GM23338 (cell line): ENCODE measurements at regions not wholly inside any gene's neighbourhood (a gene's known extent, or its start where the extent isn't known, plus 50 kb on each side); places are given as distances from the start of the nearest gene placed in this dataset.

Experiments
- ATAC-seq: fragments of 200-7000 bp; cut with Tn5 transposase; 3 replicates; pipeline ENCODE4 v1.9.1; 2020
- DNase-seq: peaks from one replicate; pipeline ENCODE4 v3.0.0-alpha.2; 2015; ENCODE audit warnings: low spot score
- H2AFZ ChIP-seq: fragments of 200-600 bp; sonication (generic); 2 replicates; pipeline ENCODE4 v1.8.0; 2016; ENCODE audit warnings: antibody characterized with exemption, mild to moderate bottlenecking, moderate library complexity
- H3F3A ChIP-seq: fragments of 200-600 bp; sonication (generic); replicated peaks from 2 replicates; pipeline ENCODE4 v1.8.0; 2017; ENCODE audit warnings: antibody characterized with exemption, mixed run types, low read depth
- H3K27ac ChIP-seq: fragments of 200-600 bp; sonication (generic); 2 replicates; pipeline ENCODE4 v1.6.1; 2016; ENCODE audit warnings: low read depth
- H3K27me3 ChIP-seq: fragments of 200-600 bp; sonication (generic); 2 replicates; pipeline ENCODE4 v1.8.0; 2016; ENCODE audit warnings: mild to moderate bottlenecking, mixed run types, moderate library complexity; ENCODE audit not compliant: insufficient read depth
- H3K36me3 ChIP-seq: fragments of 200-600 bp; sonication (generic); 2 replicates; pipeline ENCODE4 v1.8.0; 2016; ENCODE audit warnings: mild to moderate bottlenecking; ENCODE audit not compliant: insufficient read depth
- H3K4me1 ChIP-seq: fragments of 200-600 bp; sonication (generic); 2 replicates; pipeline ENCODE4 v1.8.0; 2016; ENCODE audit warnings: mild to moderate bottlenecking, moderate library complexity; ENCODE audit not compliant: insufficient read depth
- H3K4me2 ChIP-seq: fragments of 200-600 bp; sonication (generic); 2 replicates; pipeline ENCODE4 v1.7.1; 2017; ENCODE audit warnings: mixed run types
- H3K4me3 ChIP-seq: fragments of 200-600 bp; sonication (generic); 2 replicates; pipeline ENCODE4 v1.6.1; 2016; ENCODE audit warnings: mixed run types
- H3K79me2 ChIP-seq: fragments of 200-600 bp; sonication (generic); replicated peaks from 2 replicates; pipeline ENCODE4 v1.8.0; 2017; ENCODE audit warnings: mild to moderate bottlenecking; ENCODE audit not compliant: insufficient read depth
- H3K9me2 ChIP-seq: fragments of 200-600 bp; sonication (generic); 2 replicates; pipeline ENCODE4 v1.8.0; 2017; ENCODE audit not compliant: insufficient read depth
- H4K20me1 ChIP-seq: fragments of 200-600 bp; sonication (generic); replicated peaks from 2 replicates; pipeline ENCODE4 v1.8.0; 2017; ENCODE audit warnings: mild to moderate bottlenecking; ENCODE audit not compliant: insufficient read depth
- H3K27ac Mint-ChIP-seq: 2 replicates; pipeline ENCODE4 v1.8.0; 2020; ENCODE audit warnings: inconsistent platforms, mild to moderate bottlenecking, moderate library complexity, mixed read lengths
- H3K27me3 Mint-ChIP-seq: 3 replicates; pipeline ENCODE4 v1.8.0; 2022; ENCODE audit warnings: low read depth, mild to moderate bottlenecking, moderate library complexity, mixed read lengths, inconsistent platforms; ENCODE audit not compliant: insufficient read depth, poor library complexity
- H3K36me3 Mint-ChIP-seq: 3 replicates; pipeline ENCODE4 v1.8.0; 2021; ENCODE audit warnings: low read depth, mild to moderate bottlenecking, inconsistent platforms, moderate library complexity, mixed read lengths
- H3K4me1 Mint-ChIP-seq: 3 replicates; pipeline ENCODE4 v1.8.0; 2020; ENCODE audit warnings: mild to moderate bottlenecking, inconsistent platforms, mixed read lengths
- H3K4me3 Mint-ChIP-seq: 3 replicates; pipeline ENCODE4 v1.8.0; 2021; ENCODE audit warnings: moderate library complexity, mild to moderate bottlenecking, inconsistent platforms, mixed read lengths
- H3K9me3 Mint-ChIP-seq: 3 replicates; pipeline ENCODE4 v1.8.0; 2020; ENCODE audit warnings: moderate library complexity, mild to moderate bottlenecking, inconsistent platforms, mixed read lengths
- CREB1 ChIP-seq: fragments of 250-450 bp; sonication (Bioruptor Pico); IDR thresholded peaks from 2 replicates; pipeline ENCODE4 v1.5.0; 2020; ENCODE audit warnings: low read depth, mild to moderate bottlenecking, moderate library complexity
- EZH2 ChIP-seq: fragments of 200-600 bp; sonication (generic); IDR thresholded peaks from one replicate; pipeline ENCODE4 v1.8.0; 2017; ENCODE audit warnings: antibody characterized with exemption, mild to moderate bottlenecking, low read depth; ENCODE audit not compliant: unreplicated experiment
- EZH2phosphoT487 ChIP-seq: fragments of 200-600 bp; sonication (generic); IDR thresholded peaks from one replicate; pipeline ENCODE4 v1.8.1; 2018; ENCODE audit warnings: antibody characterized with exemption; ENCODE audit not compliant: unreplicated experiment
- NANOG ChIP-seq: IDR thresholded peaks from 2 replicates; pipeline ENCODE4 v1.6.1; 2016; ENCODE audit warnings: antibody characterized with exemption, borderline replicate concordance
- ZNF114 ChIP-seq: fragments of 250-450 bp; sonication (Bioruptor Pico); IDR thresholded peaks from 2 replicates; pipeline ENCODE4 v1.5.0; 2020; ENCODE audit warnings: mild to moderate bottlenecking, moderate library complexity
- ZNF331 ChIP-seq: fragments of 250-450 bp; sonication (Bioruptor Pico); IDR thresholded peaks from 2 replicates; pipeline ENCODE4 v1.5.0; 2020; ENCODE audit warnings: low read depth, mild to moderate bottlenecking, moderate library complexity
- TF ChIP-seq, protein P1 (sequence below): IDR thresholded peaks from 2 replicates; pipeline ENCODE4 v1.6.1; 2016; ENCODE audit warnings: antibody characterized with exemption
- TF ChIP-seq, protein P2 (sequence below): IDR thresholded peaks from one replicate; pipeline ENCODE4 v1.6.1; 2018; ENCODE audit warnings: antibody characterized with exemption; ENCODE audit not compliant: unreplicated experiment
- TF ChIP-seq, protein P3 (sequence below): fragments of 250-450 bp; sonication (Bioruptor Pico); IDR thresholded peaks from 2 replicates; pipeline ENCODE4 v1.5.0; 2020; ENCODE audit warnings: mild to moderate bottlenecking, moderate library complexity

- H3K4me1 Mint-ChIP-seq, result no peaks in the 10 kb centered on the region
- no peak overlapping the region for H3K27ac ChIP-seq
- H3K9me3 Mint-ChIP-seq, result no peaks in the 10 kb centered on the region
- H2AFZ ChIP-seq, result peak overlapping the region; percentile 52; the same call in 1 of the 2 replicates
- H3K79me2 ChIP-seq, result no peaks in the 10 kb centered on the region
- H3K9me2 ChIP-seq, result 0 out of 2 replicates have a peak, but pooled peaks cover 8% of the 10 kb centered on the region
- ATAC-seq (no peak), DNase-seq (no peak)
- H3K27ac Mint-ChIP-seq, result no peak overlapping the region
- no peak overlapping the region for H3K4me2 ChIP-seq
- peaks cover 19% of the 10 kb centered on the region for H3K4me1 ChIP-seq
- H3K27me3 Mint-ChIP-seq, result peaks cover 2% of the 10 kb centered on the region
- H3F3A ChIP-seq, result no peaks in the 10 kb centered on the region
- H3K27me3 ChIP-seq, result no peaks in the 10 kb centered on the region
- TF ChIP-seq EZH2 (no peak), ZNF331 (CRISPR knock-in tag) (no peak), CREB1 (CRISPR knock-in tag) (no peak), EZH2phosphoT487 (no peak)
- TF ChIP-seq, protein P1, sequence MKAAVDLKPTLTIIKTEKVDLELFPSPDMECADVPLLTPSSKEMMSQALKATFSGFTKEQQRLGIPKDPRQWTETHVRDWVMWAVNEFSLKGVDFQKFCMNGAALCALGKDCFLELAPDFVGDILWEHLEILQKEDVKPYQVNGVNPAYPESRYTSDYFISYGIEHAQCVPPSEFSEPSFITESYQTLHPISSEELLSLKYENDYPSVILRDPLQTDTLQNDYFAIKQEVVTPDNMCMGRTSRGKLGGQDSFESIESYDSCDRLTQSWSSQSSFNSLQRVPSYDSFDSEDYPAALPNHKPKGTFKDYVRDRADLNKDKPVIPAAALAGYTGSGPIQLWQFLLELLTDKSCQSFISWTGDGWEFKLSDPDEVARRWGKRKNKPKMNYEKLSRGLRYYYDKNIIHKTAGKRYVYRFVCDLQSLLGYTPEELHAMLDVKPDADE, result no peak
- no peak overlapping the region for H3K4me3 ChIP-seq
- no peaks in the 10 kb centered on the region for H3K36me3 Mint-ChIP-seq
- H4K20me1 ChIP-seq, result no peaks in the 10 kb centered on the region
- H3K36me3 ChIP-seq, result no peaks in the 10 kb centered on the region
- H3K4me3 Mint-ChIP-seq, result no peak overlapping the region
Measured at GRCh38 chr10:88122145-88122544, 258.7 kb downstream of the PTEN start.

GRCh38 chr10:88122576-88122975 is 259.2 kb downstream of the PTEN start:
- H3K79me2 ChIP-seq, result no peaks in the 10 kb centered on the region
- H3K4me1 ChIP-seq, result peaks cover 14% of the 10 kb centered on the region
- H3K4me1 Mint-ChIP-seq, result no peaks in the 10 kb centered on the region
- no peak overlapping the region for H3K27ac Mint-ChIP-seq
- DNase-seq (no peak), ATAC-seq (no peak)
- H3K27ac ChIP-seq, result no peak overlapping the region
- H2AFZ ChIP-seq, result 0 out of 2 replicates have a peak overlapping the region, but pooled peaks have one; percentile 52
- TF ChIP-seq, protein P2, sequence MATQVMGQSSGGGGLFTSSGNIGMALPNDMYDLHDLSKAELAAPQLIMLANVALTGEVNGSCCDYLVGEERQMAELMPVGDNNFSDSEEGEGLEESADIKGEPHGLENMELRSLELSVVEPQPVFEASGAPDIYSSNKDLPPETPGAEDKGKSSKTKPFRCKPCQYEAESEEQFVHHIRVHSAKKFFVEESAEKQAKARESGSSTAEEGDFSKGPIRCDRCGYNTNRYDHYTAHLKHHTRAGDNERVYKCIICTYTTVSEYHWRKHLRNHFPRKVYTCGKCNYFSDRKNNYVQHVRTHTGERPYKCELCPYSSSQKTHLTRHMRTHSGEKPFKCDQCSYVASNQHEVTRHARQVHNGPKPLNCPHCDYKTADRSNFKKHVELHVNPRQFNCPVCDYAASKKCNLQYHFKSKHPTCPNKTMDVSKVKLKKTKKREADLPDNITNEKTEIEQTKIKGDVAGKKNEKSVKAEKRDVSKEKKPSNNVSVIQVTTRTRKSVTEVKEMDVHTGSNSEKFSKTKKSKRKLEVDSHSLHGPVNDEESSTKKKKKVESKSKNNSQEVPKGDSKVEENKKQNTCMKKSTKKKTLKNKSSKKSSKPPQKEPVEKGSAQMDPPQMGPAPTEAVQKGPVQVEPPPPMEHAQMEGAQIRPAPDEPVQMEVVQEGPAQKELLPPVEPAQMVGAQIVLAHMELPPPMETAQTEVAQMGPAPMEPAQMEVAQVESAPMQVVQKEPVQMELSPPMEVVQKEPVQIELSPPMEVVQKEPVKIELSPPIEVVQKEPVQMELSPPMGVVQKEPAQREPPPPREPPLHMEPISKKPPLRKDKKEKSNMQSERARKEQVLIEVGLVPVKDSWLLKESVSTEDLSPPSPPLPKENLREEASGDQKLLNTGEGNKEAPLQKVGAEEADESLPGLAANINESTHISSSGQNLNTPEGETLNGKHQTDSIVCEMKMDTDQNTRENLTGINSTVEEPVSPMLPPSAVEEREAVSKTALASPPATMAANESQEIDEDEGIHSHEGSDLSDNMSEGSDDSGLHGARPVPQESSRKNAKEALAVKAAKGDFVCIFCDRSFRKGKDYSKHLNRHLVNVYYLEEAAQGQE, result no peak
- no peak for TF ChIP-seq NANOG
- no peak for TF ChIP-seq ZNF114 (CRISPR knock-in tag)
- TF ChIP-seq ZNF331 (CRISPR knock-in tag), result no peak
- TF ChIP-seq, protein P3, sequence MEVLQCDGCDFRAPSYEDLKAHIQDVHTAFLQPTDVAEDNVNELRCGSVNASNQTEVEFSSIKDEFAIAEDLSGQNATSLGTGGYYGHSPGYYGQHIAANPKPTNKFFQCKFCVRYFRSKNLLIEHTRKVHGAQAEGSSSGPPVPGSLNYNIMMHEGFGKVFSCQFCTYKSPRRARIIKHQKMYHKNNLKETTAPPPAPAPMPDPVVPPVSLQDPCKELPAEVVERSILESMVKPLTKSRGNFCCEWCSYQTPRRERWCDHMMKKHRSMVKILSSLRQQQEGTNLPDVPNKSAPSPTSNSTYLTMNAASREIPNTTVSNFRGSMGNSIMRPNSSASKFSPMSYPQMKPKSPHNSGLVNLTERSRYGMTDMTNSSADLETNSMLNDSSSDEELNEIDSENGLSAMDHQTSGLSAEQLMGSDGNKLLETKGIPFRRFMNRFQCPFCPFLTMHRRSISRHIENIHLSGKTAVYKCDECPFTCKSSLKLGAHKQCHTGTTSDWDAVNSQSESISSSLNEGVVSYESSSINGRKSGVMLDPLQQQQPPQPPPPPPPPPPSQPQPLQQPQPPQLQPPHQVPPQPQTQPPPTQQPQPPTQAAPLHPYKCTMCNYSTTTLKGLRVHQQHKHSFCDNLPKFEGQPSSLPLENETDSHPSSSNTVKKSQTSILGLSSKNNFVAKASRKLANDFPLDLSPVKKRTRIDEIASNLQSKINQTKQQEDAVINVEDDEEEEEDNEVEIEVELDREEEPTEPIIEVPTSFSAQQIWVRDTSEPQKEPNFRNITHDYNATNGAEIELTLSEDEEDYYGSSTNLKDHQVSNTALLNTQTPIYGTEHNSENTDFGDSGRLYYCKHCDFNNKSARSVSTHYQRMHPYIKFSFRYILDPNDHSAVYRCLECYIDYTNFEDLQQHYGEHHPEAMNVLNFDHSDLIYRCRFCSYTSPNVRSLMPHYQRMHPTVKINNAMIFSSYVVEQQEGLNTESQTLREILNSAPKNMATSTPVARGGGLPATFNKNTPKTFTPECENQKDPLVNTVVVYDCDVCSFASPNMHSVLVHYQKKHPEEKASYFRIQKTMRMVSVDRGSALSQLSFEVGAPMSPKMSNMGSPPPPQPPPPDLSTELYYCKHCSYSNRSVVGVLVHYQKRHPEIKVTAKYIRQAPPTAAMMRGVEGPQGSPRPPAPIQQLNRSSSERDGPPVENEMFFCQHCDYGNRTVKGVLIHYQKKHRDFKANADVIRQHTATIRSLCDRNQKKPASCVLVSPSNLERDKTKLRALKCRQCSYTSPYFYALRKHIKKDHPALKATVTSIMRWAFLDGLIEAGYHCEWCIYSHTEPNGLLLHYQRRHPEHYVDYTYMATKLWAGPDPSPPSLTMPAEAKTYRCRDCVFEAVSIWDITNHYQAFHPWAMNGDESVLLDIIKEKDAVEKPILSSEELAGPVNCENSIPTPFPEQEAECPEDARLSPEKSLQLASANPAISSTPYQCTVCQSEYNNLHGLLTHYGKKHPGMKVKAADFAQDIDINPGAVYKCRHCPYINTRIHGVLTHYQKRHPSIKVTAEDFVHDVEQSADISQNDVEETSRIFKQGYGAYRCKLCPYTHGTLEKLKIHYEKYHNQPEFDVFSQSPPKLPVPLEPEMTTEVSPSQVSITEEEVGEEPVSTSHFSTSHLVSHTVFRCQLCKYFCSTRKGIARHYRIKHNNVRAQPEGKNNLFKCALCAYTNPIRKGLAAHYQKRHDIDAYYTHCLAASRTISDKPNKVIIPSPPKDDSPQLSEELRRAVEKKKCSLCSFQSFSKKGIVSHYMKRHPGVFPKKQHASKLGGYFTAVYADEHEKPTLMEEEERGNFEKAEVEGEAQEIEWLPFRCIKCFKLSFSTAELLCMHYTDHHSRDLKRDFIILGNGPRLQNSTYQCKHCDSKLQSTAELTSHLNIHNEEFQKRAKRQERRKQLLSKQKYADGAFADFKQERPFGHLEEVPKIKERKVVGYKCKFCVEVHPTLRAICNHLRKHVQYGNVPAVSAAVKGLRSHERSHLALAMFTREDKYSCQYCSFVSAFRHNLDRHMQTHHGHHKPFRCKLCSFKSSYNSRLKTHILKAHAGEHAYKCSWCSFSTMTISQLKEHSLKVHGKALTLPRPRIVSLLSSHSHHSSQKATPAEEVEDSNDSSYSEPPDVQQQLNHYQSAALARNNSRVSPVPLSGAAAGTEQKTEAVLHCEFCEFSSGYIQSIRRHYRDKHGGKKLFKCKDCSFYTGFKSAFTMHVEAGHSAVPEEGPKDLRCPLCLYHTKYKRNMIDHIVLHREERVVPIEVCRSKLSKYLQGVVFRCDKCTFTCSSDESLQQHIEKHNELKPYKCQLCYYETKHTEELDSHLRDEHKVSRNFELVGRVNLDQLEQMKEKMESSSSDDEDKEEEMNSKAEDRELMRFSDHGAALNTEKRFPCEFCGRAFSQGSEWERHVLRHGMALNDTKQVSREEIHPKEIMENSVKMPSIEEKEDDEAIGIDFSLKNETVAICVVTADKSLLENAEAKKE (CRISPR knock-in tag), result no peak
- H3K27me3 ChIP-seq, result no peaks in the 10 kb centered on the region
- no peak overlapping the region for H3K4me3 ChIP-seq
- no peaks in the 10 kb centered on the region for H3K36me3 ChIP-seq
- no peaks in the 10 kb centered on the region for H3F3A ChIP-seq
- H3K27me3 Mint-ChIP-seq, result peaks cover 2% of the 10 kb centered on the region
- no peaks in the 10 kb centered on the region for H3K9me3 Mint-ChIP-seq
- H3K4me3 Mint-ChIP-seq, result no peak overlapping the region
- H3K9me2 ChIP-seq, result 0 out of 2 replicates have a peak, but pooled peaks cover 8% of the 10 kb centered on the region
- H3K4me2 ChIP-seq, result no peak overlapping the region
- no peaks in the 10 kb centered on the region for H4K20me1 ChIP-seq
- H3K36me3 Mint-ChIP-seq, result no peaks in the 10 kb centered on the region
